ENCODE measurements at regions not wholly inside any gene's neighbourhood (a gene's known extent, or its start where the extent isn't known, plus 50 kb on each side); places are given as distances from the start of the nearest gene placed in this dataset.

DNA sequence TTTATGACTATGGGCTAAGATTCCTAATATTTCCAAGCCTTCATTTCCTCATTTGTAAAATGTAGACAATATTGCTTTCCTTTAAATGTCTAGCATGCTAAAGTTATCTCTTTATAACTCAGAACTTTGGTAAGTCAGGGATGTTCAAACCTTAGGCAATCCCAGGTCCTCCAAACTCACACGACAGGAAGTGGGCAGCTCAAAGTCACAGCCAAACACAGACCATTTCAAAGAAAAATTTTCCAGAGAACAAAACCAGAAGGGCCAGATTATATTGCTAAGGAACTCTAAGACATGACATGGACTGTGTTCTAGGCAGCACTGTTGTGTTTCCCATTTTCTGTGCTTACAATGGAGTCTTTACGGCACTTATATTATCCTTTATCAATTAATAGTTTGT lies 87.8 kb upstream of the DYNC1I1 start:
- POLR2A ChIA-PET = no interaction called here
- H3K4me3 ChIP-seq (ENCODE audit: control insufficient read depth in 1 of 7, extremely low read depth in 1 of 7, insufficient read depth in 4 of 7, low read depth in 2 of 7, low read length in 6 of 7) = no peak overlapping the region
- CTCF ChIA-PET = interaction anchor here (1.3 to 5.1 kb wide), 5 partner anchors 139 to 176 kb away, joined by 4 to 55 read pairs (median 21); no protein-coding TSS in a partner anchor
- no peaks in the 10 kb centered on the region for H3K27me3 ChIP-seq (replicated peaks in 2 of 5; ENCODE audit: control insufficient read depth in 4 of 5, insufficient read depth in 5 of 5, low read length in 4 of 5)
- H3K4me1 ChIP-seq (ENCODE audit: control extremely low read depth in 1 of 4, control insufficient read depth in 4 of 4, insufficient read depth in 4 of 4, low read length in 3 of 4) = peaks cover 0 to 5% (median 2%) of the 10 kb centered on the region in 4 experiments
- H3K9me3 ChIP-seq (ENCODE audit: control extremely low read depth in 1 of 5, control insufficient read depth in 4 of 5, insufficient read depth in 2 of 5, low read depth in 1 of 5, low read length in 4 of 5) = no peaks in the 10 kb centered on the region
- WGBS (ENCODE audit: insufficient coverage) = no CpG with 5 or more reads among the region's 2 CpGs
- H3K27ac ChIP-seq (ENCODE audit: insufficient read depth in 1 of 2, low read depth in 1 of 2, low read length in 2 of 2, poor library complexity in 1 of 2, severe bottlenecking in 2 of 2) = no peak overlapping the region
- peak in 1 of 3 donors; percentile 6 for DNase-seq
- no peaks in the 10 kb centered on the region for H3K36me3 ChIP-seq (ENCODE audit: control insufficient read depth in 4 of 4, insufficient read depth in 4 of 4, low read length in 3 of 4)

DNA sequence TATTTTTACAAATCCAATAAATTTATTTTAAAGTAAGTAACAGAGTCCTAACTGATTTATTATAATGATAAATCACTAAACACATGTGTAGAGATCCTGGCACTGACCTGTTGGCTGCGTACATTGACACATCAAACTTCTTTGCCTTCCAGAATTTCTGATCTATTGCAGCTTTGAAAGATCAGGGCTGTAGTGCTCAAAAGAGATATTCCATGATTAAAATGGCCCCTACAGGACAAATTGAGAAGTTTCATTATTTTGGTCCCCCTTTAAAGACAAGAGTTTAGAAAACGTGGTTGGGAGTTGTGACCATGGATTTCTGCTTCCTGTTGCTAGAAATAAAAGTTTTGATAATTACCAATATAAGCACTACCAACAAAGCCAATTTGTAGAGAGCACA lies 87.7 kb upstream of the PDK4 start:
- CTCF ChIA-PET = interaction anchor here (1.3 to 5.1 kb wide), 11 partner anchors 10 to 191 kb away, joined by 3 to 55 read pairs (median 6); no protein-coding TSS in a partner anchor
- Histone ChIP-seq H3K9me3 (ENCODE audit: control extremely low read depth in 1 of 5, control insufficient read depth in 4 of 5, insufficient read depth in 2 of 5, low read depth in 1 of 5, low read length in 4 of 5) (no peaks in the 10 kb centered on the region), H3K36me3 (ENCODE audit: control insufficient read depth in 4 of 4, insufficient read depth in 4 of 4, low read length in 3 of 4) (no peaks in the 10 kb centered on the region), H3K27ac (ENCODE audit: insufficient read depth in 1 of 2, low read depth in 1 of 2, low read length in 2 of 2, poor library complexity in 1 of 2, severe bottlenecking in 2 of 2) (no peak overlapping the region), H3K4me1 (ENCODE audit: control extremely low read depth in 1 of 4, control insufficient read depth in 4 of 4, insufficient read depth in 4 of 4, low read length in 3 of 4) (peaks cover 0 to 5% (median 2%) of the 10 kb centered on the region in 4 experiments), H3K4me3 (ENCODE audit: control insufficient read depth in 1 of 7, extremely low read depth in 1 of 7, insufficient read depth in 4 of 7, low read depth in 2 of 7, low read length in 6 of 7) (no peak overlapping the region), H3K27me3 (replicated peaks in 2 of 5; ENCODE audit: control insufficient read depth in 4 of 5, insufficient read depth in 5 of 5, low read length in 4 of 5) (no peaks in the 10 kb centered on the region)
- 60% methylated on average over 1 of the region's 2 CpGs for WGBS (ENCODE audit: insufficient coverage)
- DNase-seq = peak; percentile 10 to 38 (median 16)
- POLR2A ChIA-PET = no interaction called here

DNA sequence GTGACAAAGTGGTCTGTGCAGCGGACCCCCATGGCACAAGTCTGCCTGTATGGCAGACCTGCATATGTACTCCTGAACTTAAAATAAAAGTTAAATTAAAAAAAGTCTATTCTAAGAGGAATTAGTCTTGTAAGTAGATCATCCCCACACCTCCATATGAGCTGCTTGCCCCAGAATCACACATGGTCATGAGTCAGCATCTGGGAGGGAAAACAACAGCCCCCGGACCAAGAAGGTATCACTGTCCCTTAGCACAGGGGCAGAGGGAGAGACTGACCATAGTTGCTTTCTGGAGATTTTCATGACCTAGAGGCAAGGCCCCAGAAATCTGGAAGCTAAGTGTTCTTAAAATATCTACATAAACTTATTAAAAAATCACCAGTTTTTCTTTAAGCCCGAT lies 86.6 kb upstream of the PDK4 start:
- Histone ChIP-seq H3K9me3 (ENCODE audit: control extremely low read depth in 1 of 5, control insufficient read depth in 4 of 5, insufficient read depth in 2 of 5, low read depth in 1 of 5, low read length in 4 of 5) (no peaks in the 10 kb centered on the region), H3K4me1 (ENCODE audit: control extremely low read depth in 1 of 4, control insufficient read depth in 4 of 4, insufficient read depth in 4 of 4, low read length in 3 of 4) (peaks cover 0 to 5% (median 2%) of the 10 kb centered on the region in 4 experiments), H3K27me3 (replicated peaks in 2 of 5; ENCODE audit: control insufficient read depth in 4 of 5, insufficient read depth in 5 of 5, low read length in 4 of 5) (no peaks in the 10 kb centered on the region), H3K4me3 (ENCODE audit: control insufficient read depth in 1 of 7, extremely low read depth in 1 of 7, insufficient read depth in 4 of 7, low read depth in 2 of 7, low read length in 6 of 7) (no peak overlapping the region), H3K36me3 (ENCODE audit: control insufficient read depth in 4 of 4, insufficient read depth in 4 of 4, low read length in 3 of 4) (no peaks in the 10 kb centered on the region), H3K27ac (ENCODE audit: insufficient read depth in 1 of 2, low read depth in 1 of 2, low read length in 2 of 2, poor library complexity in 1 of 2, severe bottlenecking in 2 of 2) (no peak overlapping the region)
- ChIA-PET CTCF (interaction anchor here (1.1 to 5.1 kb wide), 11 partner anchors 8 to 190 kb away, joined by 3 to 55 read pairs (median 6); no protein-coding TSS in a partner anchor), POLR2A (no interaction called here)
- 100% methylated on average over 1 of the region's 3 CpGs for WGBS (ENCODE audit: insufficient coverage)
- DNase-seq = no peak

DNA sequence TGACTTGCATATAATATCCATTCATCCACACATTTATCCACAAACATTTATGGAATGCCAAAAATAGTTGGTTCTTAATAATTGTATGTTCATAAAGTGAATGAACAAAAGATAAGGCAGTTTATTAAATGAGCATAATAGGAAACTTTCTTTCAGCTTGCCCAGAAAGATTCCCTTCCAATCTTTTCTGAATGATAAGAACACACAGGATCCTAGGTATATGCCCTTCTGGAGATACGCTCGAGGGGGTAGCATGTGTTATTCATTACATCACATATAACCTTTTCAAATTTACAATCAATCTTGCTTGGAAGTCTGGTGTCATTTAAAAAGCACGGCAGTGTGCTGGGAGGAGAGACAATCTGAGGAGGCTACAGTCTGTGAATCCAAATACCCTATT lies 80.4 kb upstream of the PDK4 start:
- Histone ChIP-seq H3K27ac (ENCODE audit: insufficient read depth in 1 of 2, low read depth in 1 of 2, low read length in 2 of 2, poor library complexity in 1 of 2, severe bottlenecking in 2 of 2) (no peak overlapping the region), H3K27me3 (replicated peaks in 2 of 5; ENCODE audit: control insufficient read depth in 4 of 5, insufficient read depth in 5 of 5, low read length in 4 of 5) (no peaks in the 10 kb centered on the region), H3K9me3 (ENCODE audit: control extremely low read depth in 1 of 5, control insufficient read depth in 4 of 5, insufficient read depth in 2 of 5, low read depth in 1 of 5, low read length in 4 of 5) (no peaks in the 10 kb centered on the region), H3K36me3 (ENCODE audit: control insufficient read depth in 4 of 4, insufficient read depth in 4 of 4, low read length in 3 of 4) (no peaks in the 10 kb centered on the region), H3K4me1 (ENCODE audit: control extremely low read depth in 1 of 4, control insufficient read depth in 4 of 4, insufficient read depth in 4 of 4, low read length in 3 of 4) (no peaks in the 10 kb centered on the region), H3K4me3 (ENCODE audit: control insufficient read depth in 1 of 7, extremely low read depth in 1 of 7, insufficient read depth in 4 of 7, low read depth in 2 of 7, low read length in 6 of 7) (no peak overlapping the region)
- WGBS (ENCODE audit: insufficient coverage) = 86% methylated on average over 2 of the region's 3 CpGs
- ChIA-PET CTCF (no interaction called here), POLR2A (no interaction called here)
- no peak for DNase-seq

DNA sequence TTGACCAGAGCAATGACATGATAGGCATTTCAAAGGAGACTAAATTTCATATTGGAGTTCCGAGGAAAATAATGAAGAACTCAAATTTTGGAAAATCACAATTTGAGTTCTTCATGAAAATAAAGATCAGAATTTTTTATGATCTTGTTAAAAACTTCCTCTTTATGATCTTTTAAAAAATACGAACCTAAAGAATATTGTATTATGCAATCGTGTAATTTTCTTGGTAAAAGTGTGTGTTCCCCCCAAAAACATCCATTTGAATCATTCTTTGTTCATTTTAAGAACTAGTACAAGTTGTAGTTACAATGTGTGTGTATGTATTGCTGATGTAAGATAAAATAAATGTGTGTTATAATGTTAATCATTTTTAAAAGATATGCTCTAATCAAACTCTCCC lies 79.3 kb upstream of the PDK4 start:
- no CpG with 5 or more reads among the region's 3 CpGs for WGBS (ENCODE audit: insufficient coverage)
- H3K27me3 ChIP-seq (replicated peaks in 2 of 5; ENCODE audit: control insufficient read depth in 4 of 5, insufficient read depth in 5 of 5, low read length in 4 of 5) = no peaks in the 10 kb centered on the region
- no peak overlapping the region for H3K27ac ChIP-seq (ENCODE audit: insufficient read depth in 1 of 2, low read depth in 1 of 2, low read length in 2 of 2, poor library complexity in 1 of 2, severe bottlenecking in 2 of 2)
- no peaks in the 10 kb centered on the region for H3K36me3 ChIP-seq (ENCODE audit: control insufficient read depth in 4 of 4, insufficient read depth in 4 of 4, low read length in 3 of 4)
- no peak for DNase-seq
- no peaks in the 10 kb centered on the region for H3K4me1 ChIP-seq (ENCODE audit: control extremely low read depth in 1 of 4, control insufficient read depth in 4 of 4, insufficient read depth in 4 of 4, low read length in 3 of 4)
- CTCF ChIA-PET = interaction anchor here (2.1 kb wide), 1 partner anchor 8 kb away, joined by 8 read pairs; no protein-coding TSS in a partner anchor
- H3K9me3 ChIP-seq (ENCODE audit: control extremely low read depth in 1 of 5, control insufficient read depth in 4 of 5, insufficient read depth in 2 of 5, low read depth in 1 of 5, low read length in 4 of 5) = no peaks in the 10 kb centered on the region
- POLR2A ChIA-PET = no interaction called here
- H3K4me3 ChIP-seq (ENCODE audit: control insufficient read depth in 1 of 7, extremely low read depth in 1 of 7, insufficient read depth in 4 of 7, low read depth in 2 of 7, low read length in 6 of 7) = no peak overlapping the region

DNA sequence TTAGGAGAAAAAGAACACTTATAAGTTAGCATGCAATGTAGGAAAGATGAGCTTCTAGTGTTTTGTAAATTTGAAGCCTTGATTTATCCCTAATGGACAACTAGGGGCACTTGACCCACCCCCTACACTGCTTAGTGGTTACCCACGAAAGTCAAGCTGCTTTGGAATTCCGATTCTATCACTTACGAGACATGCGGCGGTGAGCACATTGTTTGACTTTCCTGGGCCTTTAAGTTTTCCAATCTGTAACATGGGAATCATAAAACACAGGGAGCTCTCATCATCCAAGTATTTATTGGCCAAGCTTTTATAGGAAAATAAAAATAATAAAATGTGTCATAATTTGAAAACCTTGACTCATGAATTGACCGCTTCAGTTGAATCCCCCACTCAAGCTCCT lies 78.7 kb upstream of the PDK4 start:
- POLR2A ChIA-PET = no interaction called here
- CTCF ChIA-PET = interaction anchor here (0.9 to 2.1 kb wide), 4 partner anchors 8 to 163 kb away, joined by 3 to 8 read pairs (median 4); no protein-coding TSS in a partner anchor
- DNase-seq = no peak
- no peak overlapping the region for H3K4me3 ChIP-seq (ENCODE audit: control insufficient read depth in 1 of 7, extremely low read depth in 1 of 7, insufficient read depth in 4 of 7, low read depth in 2 of 7, low read length in 6 of 7)
- no peaks in the 10 kb centered on the region for H3K27me3 ChIP-seq (replicated peaks in 2 of 5; ENCODE audit: control insufficient read depth in 4 of 5, insufficient read depth in 5 of 5, low read length in 4 of 5)
- H3K36me3 ChIP-seq (ENCODE audit: control insufficient read depth in 4 of 4, insufficient read depth in 4 of 4, low read length in 3 of 4) = no peaks in the 10 kb centered on the region
- H3K9me3 ChIP-seq (ENCODE audit: control extremely low read depth in 1 of 5, control insufficient read depth in 4 of 5, insufficient read depth in 2 of 5, low read depth in 1 of 5, low read length in 4 of 5) = no peaks in the 10 kb centered on the region
- H3K4me1 ChIP-seq (ENCODE audit: control extremely low read depth in 1 of 4, control insufficient read depth in 4 of 4, insufficient read depth in 4 of 4, low read length in 3 of 4) = no peaks in the 10 kb centered on the region
- H3K27ac ChIP-seq (ENCODE audit: insufficient read depth in 1 of 2, low read depth in 1 of 2, low read length in 2 of 2, poor library complexity in 1 of 2, severe bottlenecking in 2 of 2) = no peak overlapping the region
- 100% methylated on average over 5 of the region's 6 CpGs for WGBS (ENCODE audit: insufficient coverage)

DNA sequence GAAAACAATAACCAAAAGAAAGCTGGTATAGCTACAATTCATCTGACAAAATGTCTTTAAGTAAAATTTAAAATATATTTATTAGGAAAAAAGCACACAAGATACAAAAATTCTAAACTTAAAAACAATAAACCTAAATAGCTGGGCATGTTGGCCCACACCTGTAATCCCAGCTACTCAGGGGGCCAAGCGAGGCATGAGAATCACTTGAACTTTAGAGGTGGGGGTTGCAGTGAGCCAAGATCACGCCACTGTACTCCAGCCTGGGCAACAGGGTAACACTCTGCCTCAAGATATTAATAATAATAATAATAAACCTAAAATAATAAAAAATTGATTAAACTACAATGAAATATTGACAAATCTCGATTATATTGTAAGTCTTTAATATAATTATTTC lies 77.8 kb upstream of the PDK4 start:
- Histone ChIP-seq H3K27me3 (replicated peaks in 2 of 5; ENCODE audit: control insufficient read depth in 4 of 5, insufficient read depth in 5 of 5, low read length in 4 of 5) (no peaks in the 10 kb centered on the region), H3K9me3 (ENCODE audit: control extremely low read depth in 1 of 5, control insufficient read depth in 4 of 5, insufficient read depth in 2 of 5, low read depth in 1 of 5, low read length in 4 of 5) (no peaks in the 10 kb centered on the region), H3K36me3 (ENCODE audit: control insufficient read depth in 4 of 4, insufficient read depth in 4 of 4, low read length in 3 of 4) (no peaks in the 10 kb centered on the region), H3K27ac (ENCODE audit: insufficient read depth in 1 of 2, low read depth in 1 of 2, low read length in 2 of 2, poor library complexity in 1 of 2, severe bottlenecking in 2 of 2) (no peak overlapping the region), H3K4me3 (ENCODE audit: control insufficient read depth in 1 of 7, extremely low read depth in 1 of 7, insufficient read depth in 4 of 7, low read depth in 2 of 7, low read length in 6 of 7) (no peak overlapping the region), H3K4me1 (ENCODE audit: control extremely low read depth in 1 of 4, control insufficient read depth in 4 of 4, insufficient read depth in 4 of 4, low read length in 3 of 4) (no peaks in the 10 kb centered on the region)
- POLR2A ChIA-PET = no interaction called here
- DNase-seq = no peak
- WGBS (ENCODE audit: insufficient coverage) = no CpG with 5 or more reads among the region's 3 CpGs
- CTCF ChIA-PET = interaction anchor here (1.8 to 2.1 kb wide), 2 partner anchors 9 to 12 kb away, joined by 5 to 8 read pairs; no protein-coding TSS in a partner anchor
